GM23248 (cell line): ENCODE measurements at regions not wholly inside any gene's neighbourhood (a gene's known extent, or its start where the extent isn't known, plus 50 kb on each side); places are given as distances from the start of the nearest gene placed in this dataset.

ENCODE experiments used
- EZH2 ChIP-seq: fragments of 200-600 bp; sonication (generic); IDR thresholded peaks from 2 replicates; pipeline ENCODE4 v1.6.1; 2018; ENCODE audit warnings: antibody characterized with exemption, mild to moderate bottlenecking; ENCODE audit not compliant: insufficient read depth, poor library complexity, severe bottlenecking
- EZH2phosphoT487 ChIP-seq: fragments of 200-600 bp; sonication (generic); IDR thresholded peaks from 2 replicates; pipeline ENCODE4 v1.6.1; 2018; ENCODE audit warnings: antibody characterized with exemption, moderate library complexity, mild to moderate bottlenecking, low read depth; ENCODE audit not compliant: insufficient read depth

GRCh38 chr15:62807539-62808130 is 234.9 kb upstream of the TPM1 start:
- no peak for TF ChIP-seq EZH2phosphoT487
- TF ChIP-seq EZH2: no peak
